Right renal cortex interstitium (tissue), 3 donors: ENCODE measurements at regions not wholly inside any gene's neighbourhood (a gene's known extent, or its start where the extent isn't known, plus 50 kb on each side); places are given as distances from the start of the nearest gene placed in this dataset.

Experiments
- DNase-seq, 3 donors: peaks; one replicate each; pipeline ENCODE4 v3.0.0-alpha.2; 2013; ENCODE audit warnings: low read depth in 3 of 3, low spot score in 2 of 3

DNA sequence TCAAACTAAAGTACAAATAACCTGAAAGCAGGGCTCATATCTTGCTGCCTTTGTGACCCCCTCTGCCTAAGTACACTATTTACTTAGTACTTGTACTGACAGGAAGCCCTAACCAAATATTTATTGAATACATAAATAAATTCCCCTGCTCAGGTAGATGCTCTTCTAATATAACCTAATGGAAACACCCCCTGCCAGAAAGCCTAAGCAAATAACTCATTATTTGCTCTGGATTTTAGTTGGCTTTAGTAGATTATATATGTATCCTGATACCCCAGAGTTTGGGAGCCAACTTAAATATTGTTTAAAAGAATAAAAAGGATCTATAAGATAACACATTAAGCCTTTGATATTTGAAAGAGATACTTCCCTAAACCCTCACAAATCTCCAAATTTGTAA is 318.2 kb downstream of the PPP1R2C start:
- DNase-seq, result no peak

DNA sequence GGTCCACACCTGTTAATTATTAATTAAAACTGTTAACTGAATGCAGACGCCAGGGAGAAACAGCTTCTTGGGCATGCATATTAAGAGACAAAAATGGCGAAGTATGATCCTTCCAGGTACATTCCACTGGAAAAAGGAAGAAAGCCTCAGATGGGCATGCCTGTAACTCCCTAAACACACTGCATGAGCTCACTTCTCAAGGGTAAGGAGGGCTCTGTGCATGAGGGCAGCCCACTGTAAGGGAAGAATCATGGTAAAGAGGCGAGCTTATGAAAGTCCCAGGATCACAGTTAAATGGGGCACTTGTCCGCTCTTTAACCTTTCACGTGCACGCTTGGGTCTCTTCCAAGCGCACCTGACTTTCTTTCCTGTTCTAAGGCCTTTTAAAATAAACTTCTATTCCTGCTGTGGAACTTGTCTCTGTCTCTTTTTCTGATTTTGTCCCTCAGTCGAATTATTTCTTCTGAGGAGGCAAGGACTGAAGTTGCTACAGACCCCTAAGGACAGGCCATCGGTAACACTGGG is 321.7 kb downstream of the PPP1R2C start:
- peak; percentile 1 to 4 (median 1) for DNase-seq

DNA sequence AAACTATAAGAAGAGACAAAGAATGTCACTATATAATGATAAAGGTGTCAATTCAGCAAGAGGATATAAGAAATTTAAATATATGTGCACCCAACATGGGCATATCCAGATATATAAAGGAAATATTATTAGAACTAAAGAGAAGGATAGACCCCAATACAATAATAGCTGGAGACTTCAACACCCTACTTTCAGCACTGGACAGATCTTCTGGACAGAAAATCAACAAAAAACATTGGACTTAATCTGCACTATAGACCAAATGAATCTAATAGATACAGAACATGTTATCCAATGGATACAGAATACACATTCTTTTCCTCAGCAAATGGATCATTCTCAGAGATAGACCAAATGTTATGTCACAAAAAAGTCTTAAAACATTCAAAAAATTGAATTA is 327.7 kb downstream of the PPP1R2C start:
- no peak for DNase-seq

DNA sequence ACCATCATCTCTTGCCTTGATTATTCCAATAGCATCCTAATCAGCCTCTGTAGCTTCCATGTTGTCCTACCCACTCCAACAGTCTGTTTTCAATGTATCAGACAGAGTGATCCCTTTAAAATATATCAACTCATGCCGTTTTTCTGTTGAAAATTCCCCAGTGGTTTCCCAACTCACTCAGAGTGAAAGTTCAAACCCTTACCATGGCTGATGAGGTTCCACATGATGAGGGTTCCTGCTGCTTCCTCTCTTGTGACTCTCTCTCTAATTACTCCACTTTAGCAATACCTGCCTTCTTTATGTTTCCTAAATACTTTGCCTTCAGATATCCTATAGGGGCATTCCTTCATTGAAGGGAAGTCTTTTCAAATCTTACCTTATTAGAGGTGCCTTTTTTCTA is 334.7 kb downstream of the PPP1R2C start:
- DNase-seq, result no peak

DNA sequence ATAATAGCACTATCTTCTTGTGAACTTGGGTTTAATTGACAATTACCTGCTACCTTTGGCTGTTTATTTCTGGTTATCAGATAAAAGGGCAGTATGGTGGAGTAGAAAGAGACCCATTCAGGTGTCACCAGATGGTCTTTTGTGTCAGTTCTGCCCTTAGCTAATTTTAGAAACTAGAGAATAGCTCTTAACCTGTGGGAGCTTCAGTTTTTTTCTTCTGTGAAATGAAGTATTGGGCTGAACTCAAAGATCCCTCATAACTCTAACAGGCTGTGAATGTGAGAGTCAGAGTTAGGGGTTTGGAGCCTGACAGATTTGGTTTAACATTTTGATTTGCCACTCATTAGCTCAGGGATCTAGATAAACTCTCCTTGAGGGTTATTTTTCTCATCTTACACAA is 335.2 kb downstream of the PPP1R2C start:
- no peak for DNase-seq

DNA sequence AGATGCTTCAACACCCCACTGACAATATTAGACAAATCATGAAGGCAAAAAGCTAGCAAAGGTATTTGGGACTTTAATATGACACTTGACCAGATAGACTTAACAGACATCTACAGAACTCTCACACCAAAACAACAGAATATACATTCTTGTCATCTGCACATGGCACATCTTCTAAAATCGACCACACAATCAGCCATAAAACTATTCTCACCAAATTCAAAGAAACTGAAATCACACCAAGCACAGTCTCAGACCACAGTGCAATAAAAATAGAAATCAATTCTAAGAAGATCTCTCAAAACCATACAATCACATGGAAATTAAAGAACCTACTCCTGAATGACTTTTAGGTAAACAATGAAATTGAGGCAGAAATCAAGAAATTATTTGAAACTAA is 340.8 kb downstream of the PPP1R2C start:
- no peak for DNase-seq

DNA sequence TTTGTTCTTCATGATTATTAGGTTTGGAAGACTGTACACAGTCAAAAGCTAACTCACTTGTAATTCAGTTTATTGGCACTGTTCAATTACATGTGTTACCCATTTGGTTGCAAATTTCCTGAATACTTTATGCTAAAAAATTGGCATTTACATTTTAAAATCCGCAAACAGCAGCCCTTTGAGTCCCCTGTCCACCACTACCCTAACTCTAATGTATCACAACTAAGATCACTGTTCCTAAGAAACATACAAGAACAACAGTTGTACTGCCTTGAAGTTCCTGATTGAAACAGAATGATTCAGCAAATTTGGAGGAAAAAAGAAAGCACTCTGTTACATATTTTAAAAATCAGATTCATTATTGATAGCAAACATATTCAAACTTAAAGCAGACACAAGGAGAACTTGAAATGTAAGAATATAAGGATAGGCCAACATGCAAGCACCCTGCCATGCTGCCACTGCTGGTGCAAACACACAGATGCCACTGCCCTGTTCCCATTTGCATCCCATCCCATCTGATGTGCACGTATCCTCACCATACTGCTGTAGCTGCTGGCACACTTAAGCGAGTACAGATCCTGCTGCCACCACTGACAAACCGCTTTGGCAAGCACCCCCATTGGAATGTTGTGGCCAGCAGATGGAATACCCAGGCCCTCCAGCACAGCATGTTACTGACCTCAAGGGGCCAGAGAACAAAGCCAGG is 343.4 kb downstream of the PPP1R2C start:
- no peak for DNase-seq

DNA sequence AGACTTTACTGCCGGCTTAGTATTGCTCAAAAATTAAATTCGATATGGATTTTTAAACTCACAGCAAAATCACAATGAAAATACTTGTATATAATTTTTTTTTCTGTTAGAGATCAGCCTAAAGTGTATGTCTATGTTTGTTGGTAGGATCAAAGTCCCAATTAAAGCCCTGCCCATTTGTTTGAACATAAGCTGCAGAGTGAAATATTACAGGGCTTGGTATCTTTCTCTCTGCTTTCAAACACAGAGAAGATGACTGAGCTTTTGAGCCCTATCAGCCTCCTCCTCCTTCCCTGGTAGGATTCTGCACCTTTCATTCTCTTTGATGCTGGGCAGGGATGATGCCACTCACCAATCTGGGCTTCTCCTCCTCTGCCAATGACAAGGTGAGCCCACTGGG is 345.4 kb downstream of the PPP1R2C start:
- no peak for DNase-seq

DNA sequence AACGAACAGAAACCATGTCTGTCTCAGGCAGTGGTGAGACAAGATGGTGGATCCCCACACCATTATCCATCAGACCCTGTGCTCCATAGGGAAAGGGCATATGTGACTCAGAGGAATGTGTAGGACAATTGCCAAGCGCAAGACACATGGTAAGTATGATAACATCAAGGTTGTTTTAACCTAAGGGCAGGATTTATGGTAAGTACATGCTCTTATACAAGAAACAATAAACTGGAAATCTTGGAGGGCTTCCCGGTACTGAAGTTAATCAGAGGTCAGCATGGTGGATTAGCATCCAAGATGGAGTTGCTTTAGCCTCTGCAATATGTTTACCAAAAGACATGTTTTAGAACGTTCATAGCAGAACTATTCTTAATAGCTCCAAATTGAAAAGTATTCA is 355.0 kb downstream of the PPP1R2C start:
- no peak for DNase-seq

DNA sequence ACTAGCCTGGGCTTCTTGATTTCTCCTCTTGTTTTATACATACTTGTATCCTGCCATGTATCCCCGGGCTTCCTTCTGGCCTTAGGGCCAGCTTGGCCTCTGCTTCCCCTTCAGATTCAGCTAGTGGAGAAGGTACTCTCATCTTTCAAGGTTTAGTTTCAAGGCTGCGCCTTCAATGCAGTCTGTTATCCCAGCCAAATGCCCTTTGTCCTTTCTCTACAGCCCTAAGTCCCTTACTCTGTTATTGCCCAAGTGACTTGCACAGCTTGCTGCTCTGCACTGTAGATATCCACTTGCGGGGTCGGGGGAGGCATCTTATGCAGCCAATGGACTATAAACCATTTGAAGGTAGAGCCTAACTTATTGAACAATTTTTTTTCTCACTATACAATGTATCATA is 357.5 kb downstream of the PPP1R2C start:
- DNase-seq, result no peak

DNA sequence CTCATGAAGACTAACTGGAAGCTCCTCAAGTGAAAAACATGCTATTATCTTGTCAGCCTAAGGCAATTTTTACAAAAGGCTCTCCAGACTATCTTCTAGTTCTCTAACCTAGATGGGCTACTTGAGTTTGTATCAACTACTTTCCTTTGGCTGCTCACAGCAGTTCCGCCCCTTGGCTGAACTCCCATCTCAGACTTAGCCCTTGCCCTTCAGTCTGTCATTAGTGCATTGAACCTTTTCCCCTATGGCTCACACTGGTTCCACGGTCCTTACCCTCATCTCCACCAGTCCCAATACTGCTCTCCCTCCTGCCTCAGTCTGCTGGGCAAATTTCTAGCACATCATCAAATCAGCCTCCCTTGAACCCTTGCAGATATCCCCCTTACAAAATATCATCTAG is 362.3 kb downstream of the PPP1R2C start:
- no peak for DNase-seq

DNA sequence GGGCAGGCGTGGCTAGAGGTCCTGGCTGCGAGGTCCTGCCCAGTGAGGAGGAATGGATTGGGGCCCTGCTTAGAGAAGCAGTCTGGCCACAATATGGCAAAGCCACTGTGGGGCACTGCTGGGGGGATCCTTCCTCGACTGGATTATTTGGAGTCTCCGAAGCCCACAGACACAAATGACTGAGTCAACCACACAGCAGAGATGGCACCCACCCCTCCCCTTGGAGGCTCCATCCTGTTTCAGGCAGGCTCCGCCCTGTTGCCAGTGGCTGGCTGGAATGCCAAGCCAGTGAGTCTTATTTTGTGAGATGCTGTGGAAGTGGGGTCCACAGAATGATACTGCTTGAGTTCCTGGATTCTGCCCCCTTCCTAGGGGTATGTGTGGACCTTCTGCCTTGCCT is 363.9 kb downstream of the PPP1R2C start:
- no peak for DNase-seq

DNA sequence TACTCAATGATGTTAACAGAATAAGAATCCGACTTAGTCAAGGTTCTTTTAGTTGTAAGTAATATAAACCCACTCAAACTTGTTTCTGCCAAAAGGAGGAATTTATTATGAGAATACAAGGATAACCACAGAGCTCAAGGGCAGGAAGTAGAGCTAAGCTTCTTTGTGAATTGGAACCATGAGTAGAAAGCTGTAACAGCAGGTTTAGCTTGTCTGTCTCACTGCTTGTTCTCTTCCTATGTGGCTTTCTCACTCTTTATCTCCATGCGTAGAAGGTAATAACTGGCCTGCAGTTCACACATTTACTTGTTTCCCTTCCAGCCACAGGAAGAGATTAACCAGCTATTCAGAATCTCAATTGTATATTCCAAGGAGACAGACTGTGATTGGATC is 378.3 kb downstream of the PPP1R2C start:
- DNase-seq, result no peak

DNA sequence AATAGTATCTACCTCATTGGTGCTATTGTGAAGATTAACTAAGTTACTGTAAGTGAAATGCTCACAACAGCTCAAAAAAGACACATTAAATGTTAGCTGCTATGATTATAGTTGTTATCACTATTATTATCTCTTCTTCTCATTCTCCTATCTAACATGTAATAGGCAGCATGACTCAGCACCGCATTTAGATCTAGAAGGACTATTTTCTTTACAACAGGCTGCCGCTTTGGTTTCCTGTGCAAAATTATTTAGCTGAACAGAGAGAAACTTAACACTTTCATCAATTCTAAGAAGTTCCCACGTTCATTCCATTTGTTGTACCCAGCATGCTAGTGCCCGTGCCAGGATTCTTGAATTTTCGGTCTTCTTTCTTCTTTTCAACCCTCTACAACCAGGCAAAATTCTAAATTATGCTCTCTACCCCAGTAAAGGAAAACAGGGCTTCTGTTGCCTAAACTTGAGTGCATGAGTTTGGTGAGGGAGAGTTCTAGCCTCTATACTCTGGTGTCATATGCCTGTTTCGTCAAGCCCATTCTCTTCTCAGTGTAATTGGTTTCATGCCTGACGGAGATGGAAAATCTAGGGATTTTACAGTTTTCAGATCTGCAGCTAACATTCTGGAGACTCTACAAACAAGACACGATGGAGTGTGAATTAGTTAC is 378.9 kb downstream of the PPP1R2C start:
- no peak for DNase-seq

DNA sequence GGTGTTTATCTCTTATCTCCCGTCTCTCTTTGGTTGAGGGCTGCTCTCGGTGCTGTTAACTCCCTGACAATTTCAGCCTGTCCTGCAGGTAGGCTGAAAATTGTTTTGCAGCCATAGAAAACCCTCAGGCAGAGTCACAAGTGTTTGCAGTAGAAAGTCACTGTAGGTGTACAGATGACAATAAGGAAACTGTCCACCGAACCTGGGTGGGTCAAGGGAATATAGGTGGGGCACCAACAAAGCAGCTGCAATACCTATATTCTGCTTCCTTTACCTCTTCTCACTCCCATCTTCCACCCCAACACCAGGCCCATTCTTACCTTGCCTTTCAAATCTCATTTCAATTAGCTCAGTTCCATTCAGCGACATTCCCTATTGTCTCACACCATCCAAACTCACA is 381.8 kb downstream of the PPP1R2C start:
- no peak for DNase-seq

DNA sequence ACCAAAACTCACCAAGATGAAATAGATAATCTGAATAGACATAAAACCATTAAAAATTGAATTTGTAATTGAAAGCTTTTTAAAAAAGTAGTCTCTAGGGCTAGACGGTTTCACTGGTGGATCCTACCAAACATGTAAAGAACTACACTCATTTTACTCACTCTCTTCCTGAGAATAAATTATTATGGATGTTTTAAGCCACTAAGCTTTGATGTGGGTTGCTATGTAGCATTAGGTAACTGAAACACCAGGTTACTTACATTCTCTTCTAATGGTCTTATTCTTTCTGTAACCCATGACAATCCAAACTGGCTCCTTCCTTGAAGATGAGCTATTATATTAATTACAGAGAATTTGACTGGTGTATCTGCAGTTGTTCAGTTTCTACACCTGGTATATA is 385.1 kb downstream of the PPP1R2C start:
- no peak for DNase-seq

DNA sequence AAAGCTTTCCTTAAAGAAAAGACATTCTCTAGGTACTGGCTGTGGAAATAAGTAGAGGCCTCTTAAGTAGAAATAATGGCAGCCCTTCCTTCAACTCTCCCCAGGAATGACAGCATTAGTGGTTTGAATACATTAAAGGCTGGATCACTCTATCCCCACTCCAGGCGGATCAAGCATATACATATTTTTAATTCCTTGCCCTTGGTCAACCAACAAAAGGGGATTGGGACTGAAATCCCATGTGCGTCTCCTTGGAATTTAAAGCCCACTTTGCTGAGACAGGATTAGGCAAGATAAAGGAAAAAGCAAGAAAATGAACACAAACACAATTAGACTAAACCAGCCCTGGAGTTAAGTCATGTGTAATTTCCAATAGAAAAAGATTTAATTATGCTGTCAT is 391.3 kb downstream of the PPP1R2C start:
- DNase-seq, result no peak

DNA sequence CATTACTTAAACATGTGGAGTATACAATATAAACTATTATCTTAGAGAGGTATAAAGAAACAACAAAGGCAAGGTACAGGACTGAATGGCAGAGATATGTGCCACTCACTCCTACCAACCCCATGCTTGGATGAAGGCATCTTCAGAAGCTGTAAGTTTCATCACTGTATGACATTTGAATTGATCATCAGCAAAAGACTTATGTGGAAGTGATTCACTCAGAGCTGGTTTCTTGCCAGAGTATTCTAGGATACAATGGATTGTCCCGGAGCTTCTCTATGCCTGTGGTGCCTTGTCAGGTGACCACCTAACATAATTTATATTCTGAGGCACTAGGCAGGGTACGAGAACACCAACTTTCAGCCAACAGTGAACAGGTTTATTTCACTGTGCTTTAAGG is 392.2 kb downstream of the PPP1R2C start:
- DNase-seq, result no peak

DNA sequence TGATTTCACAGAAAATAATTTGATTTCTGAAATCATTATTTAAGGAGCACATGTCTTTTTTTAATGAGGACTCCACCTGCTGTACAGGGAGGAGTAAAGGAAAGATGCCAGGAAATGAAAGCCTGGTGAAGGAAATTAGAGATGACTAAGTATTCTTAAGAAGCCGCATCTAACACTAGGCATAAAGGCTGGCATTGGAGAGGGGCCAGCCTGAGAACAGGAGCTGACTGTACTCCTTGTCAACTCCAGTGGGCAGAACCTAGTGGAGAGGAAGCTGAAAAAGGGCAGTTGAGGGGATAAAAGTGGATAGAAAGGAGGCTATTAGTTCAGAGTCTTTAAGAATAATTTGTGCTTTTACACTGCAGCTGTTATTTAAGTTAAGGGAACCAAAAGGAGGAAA is 393.0 kb downstream of the PPP1R2C start:
- no peak for DNase-seq

DNA sequence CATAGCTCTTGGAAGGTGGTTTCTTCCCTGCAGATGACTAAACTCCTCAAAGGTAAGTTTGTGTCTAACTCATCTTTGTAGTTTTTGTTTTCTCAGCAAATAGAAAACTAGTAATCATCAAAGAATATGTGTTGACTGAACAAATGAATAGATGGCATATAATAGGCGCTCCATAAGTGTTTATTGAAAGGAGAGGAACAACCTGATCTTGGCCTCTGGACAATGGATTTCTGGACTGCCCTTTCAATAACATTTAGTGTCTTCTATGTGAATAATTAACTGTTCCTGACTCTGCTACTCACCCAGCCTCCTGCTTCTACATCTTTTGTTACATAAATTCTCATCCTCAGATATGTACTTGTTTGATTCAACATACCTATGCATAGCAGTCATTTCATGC is 399.1 kb downstream of the PPP1R2C start:
- DNase-seq, result no peak

DNA sequence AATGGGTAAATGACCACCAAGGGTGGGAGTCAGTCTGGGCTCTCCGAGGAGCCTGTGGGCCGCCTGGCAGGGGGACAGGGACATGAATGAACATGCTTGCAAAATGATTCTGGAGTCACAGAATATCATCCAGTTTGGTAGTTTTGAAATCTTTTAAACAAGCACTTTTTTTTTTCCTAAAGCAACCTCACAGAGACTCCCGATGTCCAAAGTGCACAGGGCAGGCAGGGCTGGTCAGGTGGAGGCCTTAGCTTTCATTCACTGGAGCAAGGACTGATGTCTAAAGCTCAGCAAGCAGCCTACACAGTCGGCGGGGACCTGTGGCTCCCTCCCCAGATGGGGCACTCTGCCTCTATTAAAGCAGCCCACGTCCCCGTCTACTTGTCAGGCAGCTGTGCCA is 402.9 kb downstream of the PPP1R2C start:
- no peak for DNase-seq

DNA sequence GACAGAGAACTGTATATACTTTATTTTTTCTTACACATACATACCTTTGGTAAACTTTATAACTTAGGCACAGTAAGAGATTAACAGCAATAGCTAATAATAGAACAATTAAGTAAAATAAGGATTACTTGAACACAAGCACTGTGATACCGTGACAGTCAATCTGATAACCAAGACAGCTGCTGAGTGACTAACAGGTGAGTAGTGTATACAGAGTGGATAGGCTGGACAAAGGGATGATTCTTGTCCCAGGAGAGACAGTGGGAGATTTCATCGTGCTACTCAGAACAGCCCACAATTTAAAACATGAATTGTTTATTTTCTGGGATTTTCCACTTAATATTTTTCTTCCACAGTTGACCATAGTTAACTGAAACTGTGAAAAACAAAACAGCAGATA is 411.8 kb downstream of the PPP1R2C start:
- no peak for DNase-seq

DNA sequence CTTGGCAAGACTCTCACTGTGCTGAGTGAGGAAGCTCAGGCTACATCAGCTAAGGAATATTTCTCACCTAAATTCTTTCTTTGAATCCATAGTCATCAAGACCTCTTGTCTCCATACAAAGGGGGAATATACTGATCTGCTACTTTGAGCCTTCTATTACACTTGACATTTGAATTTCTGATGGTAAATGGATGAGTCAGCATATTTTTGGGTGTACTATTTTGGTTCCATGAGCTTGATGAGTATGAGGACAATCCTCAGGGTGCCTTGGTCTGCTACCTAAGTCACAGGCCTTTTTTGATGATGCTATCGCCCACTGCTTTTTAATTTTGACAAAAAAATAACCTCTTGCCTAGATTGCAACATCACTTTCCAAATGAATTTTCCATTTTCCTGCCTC is 415.7 kb downstream of the PPP1R2C start:
- DNase-seq, result no peak
